Tibial nerve (tissue), 4 donors: ENCODE measurements at regions not wholly inside any gene's neighbourhood (a gene's known extent, or its start where the extent isn't known, plus 50 kb on each side); places are given as distances from the start of the nearest gene placed in this dataset.

Experiments
- DNase-seq, 2 donors: peaks; one replicate each; pipeline ENCODE4 v3.0.0-alpha.2; 2019; ENCODE audit warnings: low spot score in 2 of 2
- H3K27ac ChIP-seq, 4 donors: fragments of 200-600 bp; sonication (generic) in 3 of 4; one replicate each; pipeline ENCODE4 v1.5.1; 2017 to 2019; ENCODE audit warnings: mild to moderate bottlenecking in 1 of 4
- H3K27me3 ChIP-seq, 2 donors: fragments of 200-600 bp; sonication (generic) in 1 of 2; one replicate each; pipeline versions ENCODE4 v1.5.1 to v1.6.0; 2017 to 2019
- H3K36me3 ChIP-seq, 3 donors: fragments of 200-600 bp; sonication (generic); one replicate each; pipeline ENCODE4 v1.5.1; 2018 to 2019
- H3K4me1 ChIP-seq, 4 donors: fragments of 200-600 bp; sonication (generic) in 3 of 4; one replicate each; pipeline ENCODE4 v1.5.1; 2017 to 2019
- H3K4me3 ChIP-seq, 4 donors: fragments of 200-600 bp; sonication (generic) in 3 of 4; one replicate each; pipeline ENCODE4 v1.5.1; 2017 to 2019; ENCODE audit warnings: mild to moderate bottlenecking in 1 of 4, moderate library complexity in 1 of 4
- H3K9me3 ChIP-seq, 4 donors: fragments of 200-600 bp; sonication (generic) in 3 of 4; one replicate each; pipeline ENCODE4 v1.5.1; 2017 to 2019
- CTCF ChIP-seq, 5 experiments: fragments of 200-600 bp in 3 of 5; fragments of 450-650 bp in 2 of 5; sonication (generic) in 3 of 5; IDR thresholded peaks; one replicate each; pipeline ENCODE4 v1.5.1; 2016 to 2019; ENCODE audit warnings: antibody characterized with exemption in 5 of 5, mild to moderate bottlenecking in 3 of 5, moderate library complexity in 2 of 5
- EP300 ChIP-seq, 2 donors: sonication (generic); formaldehyde crosslinking; IDR thresholded peaks; one replicate each; pipeline ENCODE4 v1.6.1; 2017; ENCODE audit warnings: antibody characterized with exemption in 2 of 2, mild to moderate bottlenecking in 1 of 2
- POLR2A ChIP-seq, 2 donors: fragments of 450-650 bp; IDR thresholded peaks; one replicate each; pipeline ENCODE4 v1.6.1; 2017; ENCODE audit warnings: antibody characterized with exemption in 2 of 2, mild to moderate bottlenecking in 2 of 2, moderate library complexity in 2 of 2
- WGBS, 2 donors: methylation state at CpG; one replicate each; pipeline ENCODE4 v1.1.5; 2018; 5-methylcytosine and 5-hydroxymethylcytosine counted together

GRCh38 chr12:89779090-89779489 lies 70.5 kb upstream of the ATP2B1 start:
- H3K4me3 ChIP-seq: no peak overlapping the region
- 94 to 95% methylated on average over 1 of the region's 1 CpG for WGBS, 2 donors
- no peak for TF ChIP-seq EP300 (IDR thresholded peaks at IDR 0.05)
- TF ChIP-seq POLR2A (IDR thresholded peaks at IDR 0.05): no peak
- no peaks in the 10 kb centered on the region for H3K36me3 ChIP-seq
- DNase-seq: no peak
- H3K4me1 ChIP-seq: peaks cover 0 to 4% (median 0%) of the 10 kb centered on the region in 4 donors
- no peak overlapping the region for H3K27ac ChIP-seq
- H3K9me3 ChIP-seq: no peaks in the 10 kb centered on the region
- H3K27me3 ChIP-seq: no peaks in the 10 kb centered on the region

GRCh38 chr12:89777733-89778379 lies 69.2 kb upstream of the ATP2B1 start:
- no peaks in the 10 kb centered on the region for H3K9me3 ChIP-seq
- H3K4me3 ChIP-seq: no peak overlapping the region
- H3K27ac ChIP-seq: no peak overlapping the region
- no peaks in the 10 kb centered on the region for H3K4me1 ChIP-seq
- TF ChIP-seq CTCF (IDR thresholded peaks at IDR 0.05) (no peak), EP300 (IDR thresholded peaks at IDR 0.05) (no peak), POLR2A (IDR thresholded peaks at IDR 0.05) (no peak)
- no peaks in the 10 kb centered on the region for H3K27me3 ChIP-seq
- H3K36me3 ChIP-seq: no peaks in the 10 kb centered on the region
- no peak for DNase-seq
- 74 to 80% methylated on average over 2 of the region's 2 CpGs for WGBS, 2 donors

DNA sequence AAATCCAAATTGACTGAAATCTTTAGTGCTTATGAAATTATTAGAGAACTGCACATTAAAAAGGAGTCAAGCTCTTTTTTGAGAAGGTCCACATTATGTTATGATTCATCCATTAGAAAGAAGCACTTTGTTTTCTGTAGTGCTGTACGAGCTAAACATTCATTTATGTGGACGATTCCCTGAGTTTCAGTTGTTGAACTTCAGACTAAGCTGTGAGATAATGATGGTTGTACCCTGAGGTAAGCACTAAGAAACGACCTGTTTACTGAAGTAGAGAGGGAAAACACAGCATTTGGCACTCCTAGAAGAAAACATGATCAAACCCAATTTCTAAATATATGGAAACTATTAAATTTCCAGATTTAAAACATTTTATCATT lies 67.3 kb upstream of the ATP2B1 start:
- Histone ChIP-seq H3K36me3 (no peaks in the 10 kb centered on the region), H3K9me3 (no peaks in the 10 kb centered on the region), H3K27ac (no peak overlapping the region), H3K27me3 (no peaks in the 10 kb centered on the region), H3K4me3 (no peak overlapping the region), H3K4me1 (no peaks in the 10 kb centered on the region)
- WGBS, 2 donors: 33 to 35% methylated on average over 3 of the region's 3 CpGs
- TF ChIP-seq EP300 (IDR thresholded peaks at IDR 0.05) (no peak), CTCF (IDR thresholded peaks at IDR 0.05) (no peak), POLR2A (IDR thresholded peaks at IDR 0.05) (no peak)
- no peak for DNase-seq

DNA sequence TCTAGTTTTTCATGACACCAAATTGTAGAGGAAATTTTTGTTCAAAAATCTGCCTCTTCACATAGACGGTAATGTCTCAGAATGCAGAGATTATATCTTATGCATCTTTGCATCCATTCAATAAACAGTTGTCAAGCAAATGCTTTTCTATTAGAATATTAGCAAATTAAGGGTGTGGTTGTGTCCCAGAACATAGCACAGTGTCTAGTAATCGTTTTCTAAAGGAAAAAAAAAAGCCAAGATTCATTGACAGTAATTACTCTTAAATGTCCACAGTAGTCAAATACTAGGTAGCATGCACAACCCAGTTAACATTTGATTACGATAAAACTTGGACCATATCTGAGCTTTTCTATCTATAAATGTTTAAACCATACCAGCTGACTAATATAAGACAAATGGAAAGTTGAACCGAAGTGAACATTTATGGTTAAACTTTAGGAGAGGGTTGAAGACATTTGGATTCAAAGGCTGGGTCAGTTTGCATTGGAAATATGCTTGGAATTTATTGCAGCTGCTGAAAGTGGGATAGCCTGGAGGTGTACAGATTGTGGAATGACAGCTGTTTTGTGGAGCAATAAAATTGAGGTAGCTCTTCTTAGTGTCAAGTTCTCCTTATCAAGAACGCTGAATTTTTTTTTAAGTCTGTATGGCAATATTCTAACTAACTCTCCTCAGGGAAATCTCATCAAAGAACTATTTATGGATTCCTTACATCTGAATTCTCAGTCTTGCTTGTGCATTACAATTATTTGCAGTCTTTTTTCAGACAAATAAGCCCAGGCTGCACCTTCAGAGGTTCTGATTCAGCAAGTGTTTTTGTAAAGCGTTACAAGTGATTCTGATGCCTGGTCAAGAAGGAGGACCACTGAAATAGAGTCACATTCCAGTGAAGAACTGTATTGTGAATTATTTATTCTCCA lies 66.7 kb upstream of the ATP2B1 start:
- Histone ChIP-seq H3K4me1 (no peaks in the 10 kb centered on the region), H3K27me3 (no peaks in the 10 kb centered on the region), H3K27ac (no peak overlapping the region), H3K36me3 (no peaks in the 10 kb centered on the region), H3K4me3 (no peak overlapping the region), H3K9me3 (no peaks in the 10 kb centered on the region)
- DNase-seq: no peak
- TF ChIP-seq CTCF (IDR thresholded peaks at IDR 0.05): no peak
- no peak for TF ChIP-seq POLR2A (IDR thresholded peaks at IDR 0.05)
- no peak for TF ChIP-seq EP300 (IDR thresholded peaks at IDR 0.05)
- WGBS, 2 donors: 46 to 47% methylated on average over 6 of the region's 6 CpGs

DNA sequence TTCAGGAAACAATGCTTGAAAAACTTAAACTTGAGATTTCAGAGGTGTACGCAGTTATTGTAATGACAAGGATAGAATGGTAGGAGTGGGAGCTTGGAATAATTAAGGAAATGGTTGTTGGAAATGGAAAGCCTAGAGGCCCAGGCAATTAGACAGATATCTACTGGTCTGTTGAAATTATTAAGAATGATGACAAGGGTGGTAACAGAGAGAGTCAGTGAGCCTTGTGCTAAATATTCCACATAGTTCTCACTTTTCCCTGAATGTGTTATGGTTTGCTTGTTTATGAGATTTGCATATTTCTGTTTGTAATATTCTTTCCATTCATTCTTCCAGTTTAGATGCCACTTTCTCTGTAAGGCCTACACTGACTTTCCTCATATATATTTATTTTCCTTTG lies 66.0 kb upstream of the ATP2B1 start:
- 98% methylated on average over 1 of the region's 1 CpG for WGBS, 2 donors
- Histone ChIP-seq H3K4me3 (no peak overlapping the region), H3K36me3 (no peaks in the 10 kb centered on the region), H3K9me3 (no peaks in the 10 kb centered on the region), H3K27ac (no peak overlapping the region), H3K27me3 (no peaks in the 10 kb centered on the region), H3K4me1 (no peaks in the 10 kb centered on the region)
- no peak for DNase-seq
- TF ChIP-seq EP300 (IDR thresholded peaks at IDR 0.05): no peak
- TF ChIP-seq POLR2A (IDR thresholded peaks at IDR 0.05): no peak
- no peak for TF ChIP-seq CTCF (IDR thresholded peaks at IDR 0.05)
